Right lobe of liver (tissue), 6 donors: ENCODE measurements at regions not wholly inside any gene's neighbourhood (a gene's known extent, or its start where the extent isn't known, plus 50 kb on each side); places are given as distances from the start of the nearest gene placed in this dataset.

Experiments used
- ATAC-seq, 4 donors: fragments of 200-7000 bp; cut with Tn5 transposase; one replicate each; pipeline ENCODE4 v1.9.1; 2020; ENCODE audit warnings: mild to moderate bottlenecking in 4 of 4, moderate library complexity in 4 of 4
- DNase-seq, 3 donors: peaks; one replicate each; pipeline ENCODE4 v3.0.0-alpha.2; 2020
- H3K27ac ChIP-seq, 3 donors: fragments of 200-600 bp; one replicate each; pipeline ENCODE4 v1.8.0; 2022
- H3K27me3 ChIP-seq, 2 donors: fragments of 200-600 bp; one replicate each; pipeline ENCODE4 v1.8.0; 2022
- H3K36me3 ChIP-seq, 4 donors: fragments of 200-600 bp; sonication (generic) in 1 of 4; one replicate each; pipeline versions ENCODE4 v1.5.1 to v1.8.0; 2017 to 2022; ENCODE audit warnings: control low read depth in 1 of 4
- H3K4me1 ChIP-seq, 4 donors: fragments of 200-600 bp; sonication (generic) in 1 of 4; one replicate each; pipeline versions ENCODE4 v1.5.1 to v1.8.0; 2017 to 2022; ENCODE audit warnings: control low read depth in 1 of 4
- H3K4me3 ChIP-seq, 3 donors: fragments of 200-600 bp; one replicate each; pipeline ENCODE4 v1.8.0; 2022
- H3K9me3 ChIP-seq, 4 donors: fragments of 200-600 bp; sonication (generic) in 1 of 4; one replicate each; pipeline versions ENCODE4 v1.5.1 to v1.8.0; 2017 to 2022; ENCODE audit warnings: control low read depth in 1 of 4
- POLR2A ChIP-seq: fragments of 450-650 bp; IDR thresholded peaks from one replicate; pipeline ENCODE4 v1.6.1; 2017; ENCODE audit warnings: antibody characterized with exemption, mild to moderate bottlenecking
- WGBS: methylation state at CpG from one replicate; pipeline ENCODE4 v1.1.6; 2018; ENCODE audit warnings: low coverage, low lambda C conversion rate; ENCODE audit not compliant: insufficient coverage; ENCODE audit errors: missing lambda C conversion rate; 5-methylcytosine and 5-hydroxymethylcytosine counted together
- intact Hi-C, 2 donors: fragments of 100-400 bp; cut with DNase I; formaldehyde crosslinking; loops; one replicate each; pipeline versions ENCODE4 v1.11.2 to v1.14.1; 2022
- TF ChIP-seq, protein P1 (sequence below), 4 donors: fragments of 200-600 bp in 3 of 4; fragments of 450-650 bp in 1 of 4; IDR thresholded peaks; one replicate each; pipeline versions ENCODE4 v1.5.1 to v1.8.0; 2016 to 2022; ENCODE audit warnings: antibody characterized with exemption in 4 of 4, mild to moderate bottlenecking in 2 of 4
- donor health status: DM: no; HTN: yes; CAD: no.
- donor health status: DM: no; HTN: no; CAD: no.
- donor health status: DM: no; HTN: no; CAD: no.
- donor health status: DM: no; HTN: yes; CAD: no.
- donor health status: DM: no; HTN: yes; CAD: no.

DNA sequence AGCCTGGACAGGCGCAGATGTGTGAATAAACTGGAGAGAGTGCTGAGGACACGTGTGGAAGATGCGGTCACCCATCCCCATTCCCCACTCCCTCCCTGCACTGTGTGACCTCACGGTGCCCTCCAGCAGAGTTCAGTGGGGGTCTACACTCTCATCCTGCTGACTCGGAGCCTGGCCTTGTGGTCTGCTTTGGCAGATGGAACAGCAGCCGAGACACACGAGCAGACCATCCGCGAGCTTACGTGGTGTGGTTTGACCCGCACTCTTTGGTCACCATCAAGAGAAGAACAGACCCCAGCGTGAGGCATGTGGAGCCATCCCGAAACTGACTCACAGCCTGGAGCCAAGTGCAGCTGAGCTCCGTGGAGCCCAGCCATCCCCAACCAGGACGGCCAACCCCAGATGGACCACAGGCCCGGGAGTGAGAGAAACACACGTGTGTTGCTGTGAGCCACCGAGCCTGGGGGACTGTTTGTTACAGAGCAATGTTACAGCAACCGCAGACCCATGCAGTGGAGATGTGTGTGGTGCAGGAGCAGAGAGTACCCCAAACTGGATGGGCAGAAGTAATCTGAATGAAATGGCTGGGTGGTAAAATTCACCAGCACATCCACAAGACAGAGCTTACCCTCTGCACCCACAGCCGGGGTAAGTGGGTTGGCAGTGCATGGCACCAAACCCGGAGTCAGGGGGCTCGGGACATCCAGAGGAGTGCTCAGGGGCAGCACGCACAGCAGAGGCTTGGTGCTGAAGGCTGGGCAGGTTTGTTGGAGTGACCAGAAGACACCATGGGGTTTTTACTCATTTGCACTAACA lies 90.7 kb downstream of the RTL6 start:
- Histone ChIP-seq H3K27me3 (no peaks in the 10 kb centered on the region), H3K4me3 (no peak overlapping the region), H3K9me3 (no peaks in the 10 kb centered on the region), H3K36me3 (no peaks in the 10 kb centered on the region), H3K4me1 (no peaks in the 10 kb centered on the region), H3K27ac (no peak overlapping the region)
- DNase-seq = peak in 2 of 3 donors; percentile 21 to 44
- TF ChIP-seq POLR2A = no peak
- TF ChIP-seq, protein P1, sequence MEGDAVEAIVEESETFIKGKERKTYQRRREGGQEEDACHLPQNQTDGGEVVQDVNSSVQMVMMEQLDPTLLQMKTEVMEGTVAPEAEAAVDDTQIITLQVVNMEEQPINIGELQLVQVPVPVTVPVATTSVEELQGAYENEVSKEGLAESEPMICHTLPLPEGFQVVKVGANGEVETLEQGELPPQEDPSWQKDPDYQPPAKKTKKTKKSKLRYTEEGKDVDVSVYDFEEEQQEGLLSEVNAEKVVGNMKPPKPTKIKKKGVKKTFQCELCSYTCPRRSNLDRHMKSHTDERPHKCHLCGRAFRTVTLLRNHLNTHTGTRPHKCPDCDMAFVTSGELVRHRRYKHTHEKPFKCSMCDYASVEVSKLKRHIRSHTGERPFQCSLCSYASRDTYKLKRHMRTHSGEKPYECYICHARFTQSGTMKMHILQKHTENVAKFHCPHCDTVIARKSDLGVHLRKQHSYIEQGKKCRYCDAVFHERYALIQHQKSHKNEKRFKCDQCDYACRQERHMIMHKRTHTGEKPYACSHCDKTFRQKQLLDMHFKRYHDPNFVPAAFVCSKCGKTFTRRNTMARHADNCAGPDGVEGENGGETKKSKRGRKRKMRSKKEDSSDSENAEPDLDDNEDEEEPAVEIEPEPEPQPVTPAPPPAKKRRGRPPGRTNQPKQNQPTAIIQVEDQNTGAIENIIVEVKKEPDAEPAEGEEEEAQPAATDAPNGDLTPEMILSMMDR (IDR thresholded peaks at IDR 0.05) = no peak
- no peak for ATAC-seq
- 64% methylated on average over 12 of the region's 23 CpGs for WGBS
- intact Hi-C loops = no loop called here

DNA sequence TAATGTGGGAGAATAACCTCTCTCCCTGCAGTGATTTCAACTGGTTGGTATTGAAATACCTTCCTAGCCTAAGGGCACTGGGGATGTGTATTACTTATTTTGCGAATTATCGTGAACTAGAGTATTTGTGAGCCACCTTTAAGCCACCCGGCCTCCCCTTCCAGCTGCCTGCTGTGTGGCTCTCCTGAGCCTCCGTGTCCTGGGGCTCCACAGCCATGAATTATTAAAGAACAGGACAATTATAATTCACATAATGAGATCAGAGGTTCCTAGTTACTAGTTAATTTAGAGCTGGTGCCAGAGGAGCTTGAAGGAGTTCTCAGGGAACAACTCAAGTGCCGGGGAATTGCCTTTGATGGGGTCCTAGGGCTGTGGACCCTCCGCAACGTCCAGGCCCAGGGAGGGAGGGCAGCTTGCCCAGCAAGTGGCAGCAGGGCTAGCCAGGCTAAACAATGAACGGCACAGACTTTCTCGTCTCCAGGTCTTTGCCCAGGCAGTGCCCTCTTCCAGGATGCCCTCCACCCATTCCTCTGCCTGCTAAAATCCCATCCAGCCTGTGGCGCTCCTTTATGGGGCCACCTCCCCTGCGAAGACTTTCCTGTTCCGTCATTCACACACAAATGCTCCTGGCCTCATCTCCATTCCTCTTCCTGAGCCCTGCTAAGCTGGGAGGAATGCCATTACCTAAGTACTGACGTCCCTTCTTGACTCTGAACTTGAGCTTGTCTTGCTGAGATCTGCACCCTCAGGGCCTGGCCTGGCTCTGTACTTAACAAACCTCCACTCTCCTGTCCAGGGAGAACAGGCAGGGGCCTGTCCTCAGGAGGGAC lies 91.5 kb downstream of the RTL6 start:
- no peaks in the 10 kb centered on the region for H3K9me3 ChIP-seq
- H3K4me3 ChIP-seq = no peak overlapping the region
- H3K27ac ChIP-seq = no peak overlapping the region
- H3K36me3 ChIP-seq = no peaks in the 10 kb centered on the region
- intact Hi-C loops = no loop called here
- peak in 2 of 3 donors; percentile 15 to 18 for DNase-seq
- H3K4me1 ChIP-seq = no peaks in the 10 kb centered on the region
- ATAC-seq = no peak
- TF ChIP-seq, protein P1 (IDR thresholded peaks at IDR 0.05) = no peak
- TF ChIP-seq POLR2A = no peak
- 55% methylated on average over 5 of the region's 13 CpGs for WGBS
- H3K27me3 ChIP-seq = no peaks in the 10 kb centered on the region

DNA sequence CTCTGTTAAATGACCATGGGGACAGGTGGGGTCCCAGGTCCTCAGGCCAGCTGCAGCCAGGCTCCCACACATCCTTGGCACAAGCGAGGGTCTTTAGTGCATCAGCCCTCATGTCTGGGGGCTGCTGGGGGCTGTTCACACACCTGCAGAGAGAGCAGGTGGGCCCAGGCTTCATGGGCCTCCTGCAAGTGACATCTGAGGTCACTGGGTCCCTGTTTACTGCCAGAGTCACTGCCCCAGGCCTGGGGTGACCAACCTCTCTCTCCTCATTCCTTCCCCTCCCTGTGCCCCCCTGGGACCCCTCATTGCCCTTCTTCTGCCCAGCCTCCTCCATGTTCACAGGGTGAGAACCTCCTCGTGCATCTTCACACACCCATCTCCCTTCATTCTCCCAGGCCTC lies 92.4 kb downstream of the RTL6 start:
- no peaks in the 10 kb centered on the region for H3K9me3 ChIP-seq
- intact Hi-C loops = no loop called here
- WGBS = 43% methylated on average over 1 of the region's 2 CpGs
- no peaks in the 10 kb centered on the region for H3K27me3 ChIP-seq
- DNase-seq (peak in 2 of 3 donors; percentile 31 to 33), ATAC-seq (no peak)
- no peak overlapping the region for H3K4me3 ChIP-seq
- TF ChIP-seq POLR2A = no peak
- TF ChIP-seq, protein P1 (IDR thresholded peaks at IDR 0.05) = no peak
- no peak overlapping the region for H3K27ac ChIP-seq
- H3K4me1 ChIP-seq = no peaks in the 10 kb centered on the region
- no peaks in the 10 kb centered on the region for H3K36me3 ChIP-seq

DNA sequence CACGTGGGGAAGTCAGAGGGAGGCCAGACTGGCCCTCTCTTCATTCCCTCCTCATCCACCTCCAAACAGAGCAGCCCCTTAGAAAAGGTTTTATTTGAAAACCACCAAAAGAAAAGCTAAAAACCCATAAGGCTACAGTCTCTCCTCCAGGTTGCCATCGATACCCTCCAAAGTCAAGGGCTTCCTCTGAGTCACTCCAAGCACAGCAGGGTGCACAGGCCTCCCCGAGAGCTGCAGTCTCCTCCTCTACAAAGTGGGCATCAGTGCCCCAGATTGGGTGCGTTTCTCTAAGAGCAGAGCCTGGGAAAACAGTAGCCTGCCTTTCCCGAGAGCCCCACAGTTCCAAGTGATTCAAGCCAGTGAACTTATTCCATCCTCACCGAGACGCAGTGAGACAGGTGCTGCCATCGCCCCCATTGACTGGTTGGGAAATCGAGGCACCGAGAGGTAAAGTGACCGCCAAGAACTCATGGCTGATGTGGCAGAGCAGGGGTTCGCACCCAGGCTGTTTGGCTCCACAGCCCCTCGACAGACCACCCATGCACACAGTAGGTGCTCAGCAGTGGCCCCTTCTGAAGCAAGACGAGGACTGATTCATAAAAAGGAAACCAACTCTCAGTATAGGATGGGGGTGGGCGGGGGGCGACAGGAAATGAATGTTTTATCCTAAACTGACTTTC lies 91.7 kb upstream of the SHISAL1 start:
- ATAC-seq (no peak), DNase-seq (peak in 2 of 3 donors; percentile 26 to 38)
- H3K27ac ChIP-seq = no peak overlapping the region
- H3K4me1 ChIP-seq = no peaks in the 10 kb centered on the region
- H3K36me3 ChIP-seq = no peaks in the 10 kb centered on the region
- TF ChIP-seq POLR2A = no peak
- TF ChIP-seq, protein P1 (IDR thresholded peaks at IDR 0.05) = no peak
- no peak overlapping the region for H3K4me3 ChIP-seq
- WGBS = 62% methylated on average over 8 of the region's 16 CpGs
- H3K27me3 ChIP-seq = no peaks in the 10 kb centered on the region
- no peaks in the 10 kb centered on the region for H3K9me3 ChIP-seq
- intact Hi-C loops = no loop called here
